Muscle of leg (tissue), 3 donors: ENCODE measurements at regions not wholly inside any gene's neighbourhood (a gene's known extent, or its start where the extent isn't known, plus 50 kb on each side); places are given as distances from the start of the nearest gene placed in this dataset.

Experiments used
- DNase-seq: peaks from one replicate; pipeline ENCODE4 v3.0.0; 2013
- H3K27ac ChIP-seq: one replicate; pipeline ENCODE4 v1.5.1; 2013; ENCODE audit warnings: mild to moderate bottlenecking, low read length, control low read depth
- H3K27me3 ChIP-seq: one replicate; pipeline ENCODE4 v1.6.1; 2013; ENCODE audit warnings: low read length; ENCODE audit not compliant: control insufficient read depth, insufficient read depth
- H3K36me3 ChIP-seq: one replicate; pipeline ENCODE4 v1.6.1; 2013; ENCODE audit warnings: low read length; ENCODE audit not compliant: control insufficient read depth, insufficient read depth
- H3K4me1 ChIP-seq: one replicate; pipeline ENCODE4 v1.6.1; 2013; ENCODE audit warnings: low read length; ENCODE audit not compliant: control insufficient read depth, insufficient read depth
- H3K4me3 ChIP-seq: one replicate; pipeline ENCODE4 v1.5.1; 2013; ENCODE audit warnings: low read length, control low read depth
- H3K9me3 ChIP-seq: replicated peaks from 2 replicates; pipeline ENCODE4 v1.6.1; 2013; ENCODE audit warnings: low read depth, low read length; ENCODE audit not compliant: control insufficient read depth
- WGBS: methylation state at CpG from one replicate; pipeline ENCODE4 v1.1.5; 2013; ENCODE audit warnings: missing lambda C conversion rate; ENCODE audit not compliant: insufficient coverage; 5-methylcytosine and 5-hydroxymethylcytosine counted together

GRCh38 chr9:11874414-11874813 is 818.8 kb upstream of the TYRP1 start:
- Histone ChIP-seq H3K9me3 (no peaks in the 10 kb centered on the region), H3K27ac (no peak overlapping the region), H3K4me3 (no peak overlapping the region), H3K27me3 (no peaks in the 10 kb centered on the region), H3K36me3 (no peaks in the 10 kb centered on the region), H3K4me1 (no peaks in the 10 kb centered on the region)
- WGBS: 78% methylated on average over 1 of the region's 2 CpGs
- DNase-seq: no peak

- no peak overlapping the region for H3K4me3 ChIP-seq
- WGBS: no CpG with 5 or more reads among the region's 1 CpG
- H3K27ac ChIP-seq: no peak overlapping the region
- DNase-seq: no peak
- H3K9me3 ChIP-seq: peaks cover 2% of the 10 kb centered on the region
- H3K36me3 ChIP-seq: no peaks in the 10 kb centered on the region
- no peaks in the 10 kb centered on the region for H3K4me1 ChIP-seq
- H3K27me3 ChIP-seq: no peaks in the 10 kb centered on the region
Observed at GRCh38 chr9:11892401-11892800, 800.8 kb upstream of the TYRP1 start.

GRCh38 chr9:11893331-11893730 is 799.9 kb upstream of the TYRP1 start:
- H3K4me3 ChIP-seq: no peak overlapping the region
- no peaks in the 10 kb centered on the region for H3K27me3 ChIP-seq
- no peak for DNase-seq

GRCh38 chr9:11894136-11894535 is 799.0 kb upstream of the TYRP1 start:
- H3K36me3 ChIP-seq: no peaks in the 10 kb centered on the region
- H3K9me3 ChIP-seq: peaks cover 2% of the 10 kb centered on the region
- H3K4me3 ChIP-seq: no peak overlapping the region
- no peak overlapping the region for H3K27ac ChIP-seq
- no CpG with 5 or more reads among the region's 1 CpG for WGBS
- no peaks in the 10 kb centered on the region for H3K4me1 ChIP-seq
- H3K27me3 ChIP-seq: no peaks in the 10 kb centered on the region
- DNase-seq: no peak

More at GRCh38 chr9:11893331-11893730, 799.9 kb upstream of the TYRP1 start:
- peaks cover 2% of the 10 kb centered on the region for H3K9me3 ChIP-seq
- H3K27ac ChIP-seq: no peak overlapping the region
- no peaks in the 10 kb centered on the region for H3K36me3 ChIP-seq
- no peaks in the 10 kb centered on the region for H3K4me1 ChIP-seq

- Histone ChIP-seq H3K36me3 (no peaks in the 10 kb centered on the region), H3K9me3 (no peaks in the 10 kb centered on the region), H3K4me1 (no peaks in the 10 kb centered on the region), H3K27me3 (no peaks in the 10 kb centered on the region), H3K27ac (no peak overlapping the region), H3K4me3 (no peak overlapping the region)
- DNase-seq: no peak
- no CpG with 5 or more reads among the region's 1 CpG for WGBS
Observed at GRCh38 chr9:11902610-11903009, 790.6 kb upstream of the TYRP1 start.

- no peaks in the 10 kb centered on the region for H3K4me1 ChIP-seq
- WGBS: 50% methylated on average over 1 of the region's 2 CpGs
- H3K27ac ChIP-seq: no peak overlapping the region
- no peak overlapping the region for H3K4me3 ChIP-seq
- no peaks in the 10 kb centered on the region for H3K36me3 ChIP-seq
- no peaks in the 10 kb centered on the region for H3K27me3 ChIP-seq
- H3K9me3 ChIP-seq: no peaks in the 10 kb centered on the region
- no peak for DNase-seq
Observed at GRCh38 chr9:11915699-11916098, 777.5 kb upstream of the TYRP1 start.

- no peaks in the 10 kb centered on the region for H3K27me3 ChIP-seq
- H3K27ac ChIP-seq: no peak overlapping the region
- no peak for DNase-seq
- H3K9me3 ChIP-seq: peaks cover 2% of the 10 kb centered on the region
- H3K4me3 ChIP-seq: no peak overlapping the region
- H3K4me1 ChIP-seq: no peaks in the 10 kb centered on the region
- H3K36me3 ChIP-seq: no peaks in the 10 kb centered on the region
- 92% methylated on average over 17 of the region's 17 CpGs for WGBS
Observed at GRCh38 chr9:11928871-11929321, 764.3 kb upstream of the TYRP1 start.

GRCh38 chr9:11931109-11931508 is 762.1 kb upstream of the TYRP1 start:
- H3K9me3 ChIP-seq: peaks cover 2% of the 10 kb centered on the region
- no peaks in the 10 kb centered on the region for H3K36me3 ChIP-seq
- no peak overlapping the region for H3K4me3 ChIP-seq
- H3K27ac ChIP-seq: no peak overlapping the region
- no peak for DNase-seq
- no peaks in the 10 kb centered on the region for H3K27me3 ChIP-seq
- WGBS: no CpG with 5 or more reads among the region's 3 CpGs
- no peaks in the 10 kb centered on the region for H3K4me1 ChIP-seq

GRCh38 chr9:11931751-11932150 is 761.4 kb upstream of the TYRP1 start:
- Histone ChIP-seq H3K9me3 (peaks cover 2% of the 10 kb centered on the region), H3K27ac (no peak overlapping the region), H3K36me3 (no peaks in the 10 kb centered on the region), H3K4me3 (no peak overlapping the region), H3K4me1 (no peaks in the 10 kb centered on the region), H3K27me3 (no peaks in the 10 kb centered on the region)
- no peak for DNase-seq
- WGBS: no CpG with 5 or more reads among the region's 3 CpGs

- H3K4me1 ChIP-seq: no peaks in the 10 kb centered on the region
- H3K27me3 ChIP-seq: no peaks in the 10 kb centered on the region
- no peak overlapping the region for H3K27ac ChIP-seq
- H3K9me3 ChIP-seq: peaks cover 2% of the 10 kb centered on the region
- no peak overlapping the region for H3K4me3 ChIP-seq
- H3K36me3 ChIP-seq: no peaks in the 10 kb centered on the region
- no peak for DNase-seq
Observed at GRCh38 chr9:11933926-11934325, 759.3 kb upstream of the TYRP1 start.

- peaks cover 9% of the 10 kb centered on the region for H3K9me3 ChIP-seq
- no peak overlapping the region for H3K4me3 ChIP-seq
- H3K4me1 ChIP-seq: no peaks in the 10 kb centered on the region
- WGBS: no CpG with 5 or more reads among the region's 1 CpG
- H3K27ac ChIP-seq: no peak overlapping the region
- DNase-seq: no peak
- no peaks in the 10 kb centered on the region for H3K36me3 ChIP-seq
- no peaks in the 10 kb centered on the region for H3K27me3 ChIP-seq
Observed at GRCh38 chr9:11946531-11946930, 746.7 kb upstream of the TYRP1 start.
